Medulla oblongata (tissue), 1 donor: ENCODE measurements at regions not wholly inside any gene's neighbourhood (a gene's known extent, or its start where the extent isn't known, plus 50 kb on each side); places are given as distances from the start of the nearest gene placed in this dataset.

Experiments
- DNase-seq: peaks from one replicate; pipeline ENCODE4 v3.0.0-alpha.2; 2015; ENCODE audit errors: extremely low spot score

DNA sequence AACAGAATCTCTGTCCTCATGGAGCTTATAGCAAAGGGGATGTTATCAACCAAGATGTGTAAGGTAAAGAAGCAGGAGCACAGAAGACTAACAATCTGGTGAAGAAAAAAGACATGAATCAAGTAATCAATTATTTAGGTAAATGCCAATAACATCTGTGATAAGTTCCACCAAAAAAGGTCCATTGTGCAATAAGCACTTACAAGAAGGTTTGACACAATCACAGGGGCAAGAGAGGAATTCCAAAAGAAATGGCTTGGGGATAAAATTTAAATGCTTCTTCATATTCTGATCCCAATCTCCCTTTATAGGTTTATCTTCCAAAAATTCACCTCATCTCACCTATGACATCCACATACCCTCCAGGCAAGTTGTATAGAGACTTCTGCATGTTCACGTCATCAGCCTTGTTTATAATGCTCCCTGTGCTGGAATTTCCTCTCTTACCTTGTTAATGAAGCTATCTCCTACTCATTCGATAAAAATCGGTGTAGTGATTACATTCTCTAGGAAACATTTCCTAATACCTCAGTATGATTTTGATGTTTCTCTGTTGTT, 53.6 kb upstream of the DPT start:
- no peak for DNase-seq

DNA sequence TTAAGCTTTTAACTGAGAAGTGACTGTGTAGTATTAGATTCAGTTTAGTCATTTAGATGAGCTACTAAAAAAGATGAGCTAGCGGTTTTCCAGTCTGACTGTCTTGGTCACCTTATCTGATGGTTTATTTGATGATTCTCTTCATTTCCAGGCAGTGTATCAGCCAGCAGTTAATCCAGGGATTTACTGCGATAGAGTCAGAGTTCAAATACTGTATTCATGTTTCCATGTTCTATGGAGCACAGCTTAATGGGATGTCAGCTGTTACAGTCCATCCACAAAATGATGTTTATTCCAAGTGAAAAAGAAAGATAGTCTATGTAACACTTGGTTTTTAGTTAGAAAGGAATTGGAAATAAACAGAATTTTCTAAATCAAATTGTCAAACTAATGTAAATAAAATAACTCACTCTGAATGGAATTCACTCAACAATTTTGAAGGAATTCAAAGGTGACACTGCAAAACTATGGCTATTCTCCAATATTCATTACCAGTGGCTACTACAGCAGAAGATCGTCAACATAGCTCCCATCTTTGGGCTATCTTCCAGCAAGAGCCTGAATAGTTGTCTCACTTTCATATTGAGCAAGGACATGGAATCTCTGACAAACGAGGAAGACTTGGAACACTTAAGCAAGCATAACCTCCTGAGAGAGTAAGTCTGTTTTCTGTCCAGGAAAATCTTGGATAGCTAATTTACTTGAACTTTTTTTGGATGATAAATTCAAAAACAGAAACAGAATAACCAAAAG, 54.6 kb upstream of the DPT start:
- DNase-seq, result no peak

GRCh38 chr1:168786476-168787330, 57.7 kb upstream of the DPT start:
- no peak for DNase-seq

GRCh38 chr1:168788258-168788657, 59.3 kb upstream of the DPT start:
- no peak for DNase-seq

DNA sequence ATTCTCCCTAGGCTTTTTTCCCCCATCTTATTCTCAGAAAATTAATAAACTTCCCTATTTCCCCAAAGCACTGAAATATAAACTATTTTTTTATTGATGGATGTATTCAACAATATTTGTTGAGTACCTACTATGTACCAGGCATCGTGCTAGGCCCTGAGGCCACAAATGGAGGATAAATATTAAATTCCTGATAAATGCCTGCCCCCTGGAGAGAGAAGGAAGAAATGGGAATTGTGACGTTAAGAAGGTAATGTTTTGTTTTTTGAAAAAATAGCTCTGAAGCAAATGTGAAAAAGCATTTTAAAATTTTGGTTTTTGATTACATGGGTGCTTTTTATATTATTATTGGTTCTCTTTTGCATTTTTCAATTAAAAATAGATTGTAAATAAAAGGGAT, 60.5 kb upstream of the DPT start:
- DNase-seq, result no peak

DNA sequence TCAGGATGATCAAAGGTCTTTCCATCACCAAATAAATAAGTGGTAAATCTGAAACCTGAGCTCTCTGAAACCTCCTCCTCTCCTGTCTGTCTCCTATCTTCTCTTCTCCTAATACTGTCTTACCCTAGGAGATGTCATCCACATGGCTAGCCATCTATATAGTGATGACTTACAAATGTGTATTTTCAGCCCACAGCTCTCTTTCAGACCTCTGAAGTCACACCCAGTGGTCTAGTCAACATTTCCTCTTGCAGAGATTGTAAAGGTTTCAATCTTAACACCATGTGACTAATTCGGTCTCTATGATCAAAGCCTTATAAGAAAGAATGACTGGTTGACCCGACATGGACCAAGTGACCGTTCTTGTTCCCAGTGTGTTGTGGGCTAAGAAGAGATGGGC, 63.1 kb upstream of the DPT start:
- no peak for DNase-seq

DNA sequence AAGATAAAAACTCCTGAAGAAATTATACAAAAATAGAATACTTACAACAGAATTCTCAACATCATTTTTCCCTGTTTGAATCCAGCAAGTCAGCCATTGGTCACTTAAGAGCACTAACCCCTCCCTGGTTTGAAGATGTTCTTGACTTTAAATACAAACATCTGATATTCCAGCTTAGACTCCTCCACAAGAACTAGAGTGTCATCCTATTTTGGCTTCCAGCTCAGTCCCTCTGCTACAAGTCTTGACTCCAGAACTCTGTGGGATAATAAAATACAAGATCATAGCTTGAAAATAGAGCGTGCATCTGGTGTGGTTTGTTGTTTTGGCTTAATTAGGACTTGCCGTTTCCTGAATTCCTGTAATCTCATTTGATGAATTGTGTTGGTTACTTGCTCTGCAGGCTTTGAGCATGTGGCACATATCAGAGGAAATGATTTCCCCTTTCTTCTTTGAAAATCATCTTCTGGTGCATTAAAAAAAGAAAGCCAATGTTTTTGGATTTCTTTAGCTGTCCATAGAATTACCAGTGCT, 63.7 kb upstream of the DPT start:
- DNase-seq, result no peak

GRCh38 chr1:168794057-168794456, 65.1 kb upstream of the DPT start:
- DNase-seq, result peak; percentile 10

DNA sequence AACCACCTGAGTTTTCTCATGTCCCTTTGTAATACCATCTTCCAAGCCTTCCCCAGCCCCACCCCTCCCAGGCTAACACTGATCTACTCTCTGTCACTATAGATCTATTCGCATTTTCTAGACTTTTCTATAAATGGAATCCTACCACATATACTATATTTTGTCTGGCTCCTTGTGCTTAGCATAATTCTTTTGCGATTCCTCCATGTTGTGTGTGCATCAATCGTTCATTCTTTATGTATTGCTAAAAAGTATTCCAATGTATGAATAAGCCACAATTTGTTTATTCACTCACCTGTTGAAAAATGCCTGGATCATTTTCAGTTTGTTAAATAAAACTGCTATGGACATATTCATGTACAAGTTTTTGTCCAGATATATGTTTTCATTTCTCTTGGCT, 66.7 kb upstream of the DPT start:
- DNase-seq, result no peak

DNA sequence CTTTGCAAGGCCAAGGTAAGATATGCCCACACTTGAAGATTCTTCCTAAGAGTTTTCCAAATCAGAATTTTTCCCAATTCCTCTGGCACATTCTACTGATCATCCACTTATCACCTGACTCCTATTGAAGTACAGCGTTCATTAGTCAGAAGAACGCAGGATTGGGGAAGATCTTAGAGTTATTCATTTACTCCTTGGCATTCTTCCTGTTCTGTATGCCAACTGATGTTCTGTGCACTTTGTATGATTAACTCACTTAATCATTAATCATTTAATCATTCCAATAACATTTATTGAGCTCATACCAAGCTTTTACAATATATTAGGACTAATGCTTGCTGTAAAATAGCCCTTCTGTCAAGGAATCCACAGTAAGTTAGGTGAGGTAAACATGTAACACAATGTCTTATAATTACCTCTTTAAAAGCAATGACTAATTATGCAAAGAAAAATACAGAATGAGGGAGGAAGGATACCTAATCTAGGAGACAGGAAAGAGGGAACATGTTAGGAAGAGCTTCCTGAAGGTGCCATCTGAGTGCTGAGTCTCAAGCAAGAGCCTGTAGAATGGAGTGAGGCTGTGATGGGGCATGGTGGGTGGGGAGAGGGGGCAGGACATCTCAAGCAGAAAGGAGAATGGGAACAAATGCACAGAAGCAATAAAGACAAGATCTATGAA, 71.1 kb upstream of the DPT start:
- no peak for DNase-seq

DNA sequence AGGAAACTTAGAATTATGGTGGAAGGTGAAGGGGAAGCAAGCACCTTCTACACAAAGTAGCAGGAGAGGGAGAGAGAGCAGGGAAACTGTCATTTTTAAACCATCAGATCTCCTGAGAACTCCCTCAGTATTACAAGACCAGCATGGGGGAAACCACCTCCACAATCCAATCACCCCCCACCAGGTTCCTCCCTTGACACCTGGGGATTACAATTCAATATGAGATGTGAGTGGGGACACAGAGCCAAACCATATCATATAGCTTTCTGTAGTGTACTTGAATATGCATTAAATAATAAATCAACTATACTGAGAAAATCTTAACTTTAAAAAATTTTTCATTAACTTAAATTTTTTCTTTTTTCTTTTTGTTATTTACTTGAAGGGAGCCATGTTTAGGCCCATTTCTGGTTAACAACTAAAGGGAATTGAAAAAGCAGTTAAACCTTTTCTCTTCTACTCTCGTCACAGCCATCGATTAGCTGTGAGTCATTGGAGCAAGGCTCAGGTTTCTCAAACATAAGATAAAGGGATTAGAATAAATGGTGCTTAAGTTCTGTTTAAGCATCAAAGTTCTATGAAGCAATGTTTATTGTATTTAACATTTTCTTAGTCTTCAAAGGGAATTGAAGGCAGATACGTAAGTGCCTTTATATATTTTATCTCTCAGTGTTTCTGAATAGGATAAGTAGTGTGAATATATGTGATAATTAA, 72.2 kb upstream of the DPT start:
- DNase-seq, result no peak

DNA sequence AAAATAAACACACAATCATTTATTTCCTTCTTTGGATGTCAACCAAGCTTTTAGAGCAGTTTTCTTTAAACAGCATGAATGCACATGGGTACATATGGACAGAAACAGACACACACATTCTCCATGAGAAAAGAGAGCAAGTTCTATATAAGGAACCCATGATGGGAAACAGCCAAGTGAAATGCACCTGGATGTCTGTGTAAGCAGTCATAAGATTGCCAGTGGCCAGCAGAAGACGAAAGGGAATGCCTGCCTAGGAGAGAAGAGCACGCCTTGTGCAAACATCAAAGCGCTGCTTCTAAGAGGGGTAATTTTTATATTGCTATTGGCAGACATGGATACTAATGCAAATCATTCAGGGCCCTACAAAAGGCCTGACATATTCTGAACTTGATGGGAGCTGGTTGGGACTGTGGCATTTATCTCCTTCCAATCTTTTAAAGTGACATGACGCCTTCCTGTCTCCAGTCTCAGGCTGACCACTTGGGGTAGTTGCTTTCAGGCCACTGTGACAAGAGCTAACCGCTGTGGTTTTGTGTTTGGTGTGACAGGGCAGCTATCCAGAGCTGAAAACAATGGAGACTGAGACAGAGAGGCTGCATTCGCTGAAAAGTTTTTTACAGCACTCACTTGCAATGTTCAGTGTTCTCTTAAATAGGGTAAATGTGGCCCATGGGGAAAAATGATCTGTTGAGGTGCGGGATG, 75.0 kb upstream of the DPT start:
- DNase-seq, result peak; percentile 83

GRCh38 chr1:168806952-168807351, 77.9 kb upstream of the DPT start:
- no peak for DNase-seq

- no peak for DNase-seq
Measured at GRCh38 chr1:168811176-168811575, 82.2 kb upstream of the DPT start.

GRCh38 chr1:168819668-168820067, 90.7 kb upstream of the DPT start:
- DNase-seq, result no peak

DNA sequence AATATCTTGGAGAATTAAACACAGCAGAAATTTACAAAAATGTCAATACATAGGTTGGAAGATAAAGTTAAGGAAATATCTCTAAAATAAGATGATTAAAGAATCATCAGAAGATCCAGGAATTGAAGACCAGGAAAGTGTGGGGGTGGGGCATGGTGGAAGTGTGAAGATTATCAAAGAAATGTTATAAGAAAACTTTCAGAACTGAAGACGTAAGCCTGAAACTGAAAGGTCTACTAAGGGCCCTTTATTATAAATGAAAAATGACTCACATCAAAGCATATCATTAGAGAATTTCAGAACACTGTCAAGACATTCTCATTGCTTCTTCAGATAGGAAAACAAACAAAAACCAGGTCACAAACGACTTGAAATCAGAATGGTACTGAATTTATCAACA, 92.4 kb upstream of the DPT start:
- DNase-seq, result no peak

GRCh38 chr1:168822911-168823310, 93.9 kb upstream of the DPT start:
- DNase-seq, result no peak

DNA sequence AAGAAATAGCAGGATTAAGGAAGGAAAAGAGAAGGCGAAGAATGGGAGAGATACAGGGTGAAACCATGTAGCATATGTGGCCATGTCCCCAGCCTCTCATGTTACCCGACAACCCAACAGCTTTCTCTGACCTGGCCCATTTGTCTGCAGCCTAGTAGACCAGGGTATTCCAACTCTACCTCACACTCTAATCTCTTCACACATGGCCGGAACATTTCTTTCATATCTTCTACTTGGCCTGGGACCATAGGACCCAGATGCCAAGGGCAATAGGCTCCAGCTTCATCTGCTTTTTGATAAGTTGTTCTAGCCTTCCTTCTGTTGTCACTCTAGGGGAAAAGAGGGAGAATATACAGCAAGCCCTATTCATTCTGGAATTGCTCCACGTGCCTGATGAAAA, 95.0 kb upstream of the DPT start:
- no peak for DNase-seq

DNA sequence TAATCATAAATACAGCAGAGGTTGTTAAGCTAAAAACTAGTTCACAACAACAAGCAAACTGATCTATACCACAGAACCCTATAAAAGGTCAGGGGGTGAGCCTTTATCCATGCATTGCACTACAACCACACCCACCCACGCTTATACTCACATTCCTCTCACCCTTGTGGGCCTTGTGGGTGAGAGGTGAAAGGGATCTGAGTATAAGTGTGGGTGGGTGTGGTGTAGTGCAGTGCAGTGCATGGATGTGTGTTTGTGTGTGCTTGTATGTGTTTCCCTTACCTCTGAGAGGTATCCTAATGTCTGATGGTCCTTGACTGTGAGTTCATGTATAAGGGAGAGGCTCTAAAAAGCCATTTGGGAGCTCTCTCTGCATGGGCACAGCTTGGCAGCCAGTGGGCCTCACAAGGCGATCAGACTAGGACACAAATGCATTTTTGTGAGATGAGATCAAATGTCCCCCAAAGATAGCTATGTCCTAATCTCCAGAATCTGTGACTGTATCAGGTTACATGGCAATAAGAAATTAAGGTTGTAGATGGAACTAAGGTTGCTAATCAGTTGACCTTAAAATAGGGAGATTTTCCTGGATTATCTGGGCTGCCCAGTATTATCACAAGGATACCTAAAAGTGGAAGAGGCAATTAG, 95.5 kb upstream of the DPT start:
- DNase-seq, result no peak

- DNase-seq, result no peak
Measured at GRCh38 chr1:168825129-168825528, 96.1 kb upstream of the DPT start.
